Lower lobe of right lung (tissue), 2 donors: ENCODE measurements at regions not wholly inside any gene's neighbourhood (a gene's known extent, or its start where the extent isn't known, plus 50 kb on each side); places are given as distances from the start of the nearest gene placed in this dataset.

Experiments used
- ATAC-seq, 2 donors: fragments of 200-7000 bp; cut with Tn5 transposase; one replicate each; pipeline ENCODE4 v1.9.1; 2020 to 2022; ENCODE audit warnings: mild to moderate bottlenecking in 2 of 2, moderate library complexity in 2 of 2
- DNase-seq: peaks from one replicate; pipeline ENCODE4 v3.0.0-alpha.2; 2020
- H3K27ac ChIP-seq: fragments of 200-600 bp; one replicate; pipeline ENCODE4 v1.8.0; 2022
- H3K27me3 ChIP-seq: fragments of 200-600 bp; one replicate; pipeline ENCODE4 v1.8.0; 2022; ENCODE audit warnings: low read depth
- H3K36me3 ChIP-seq: fragments of 200-600 bp; one replicate; pipeline ENCODE4 v1.8.0; 2022; ENCODE audit warnings: mild to moderate bottlenecking
- H3K4me1 ChIP-seq: fragments of 200-600 bp; one replicate; pipeline ENCODE4 v1.8.0; 2022
- H3K4me3 ChIP-seq: fragments of 200-600 bp; one replicate; pipeline ENCODE4 v1.8.0; 2022; ENCODE audit warnings: mild to moderate bottlenecking
- H3K9me3 ChIP-seq: fragments of 200-600 bp; one replicate; pipeline ENCODE4 v1.8.0; 2022
- CTCF ChIP-seq: fragments of 200-600 bp; IDR thresholded peaks from one replicate; pipeline ENCODE4 v1.8.0; 2022; ENCODE audit warnings: antibody characterized with exemption, mild to moderate bottlenecking
- intact Hi-C: fragments of 100-400 bp; cut with DNase I; formaldehyde crosslinking; loops from one replicate; pipeline ENCODE4 v1.11.0; 2022
- donor health status: DM: no; HTN: yes; CAD: no; lungs with severe emphysema.

GRCh38 chr1:47682786-47683350 lies 245.0 kb downstream of the FOXD2 start:
- peaks cover 3% of the 10 kb centered on the region for H3K27me3 ChIP-seq
- H3K4me3 ChIP-seq: no peak overlapping the region
- DNase-seq (no peak), ATAC-seq (no peak)
- no peaks in the 10 kb centered on the region for H3K4me1 ChIP-seq
- no peaks in the 10 kb centered on the region for H3K36me3 ChIP-seq
- no peak for TF ChIP-seq CTCF
- H3K9me3 ChIP-seq: no peaks in the 10 kb centered on the region
- H3K27ac ChIP-seq: no peak overlapping the region
- intact Hi-C loops: no loop called here

GRCh38 chr1:47683401-47683800 lies 245.6 kb downstream of the FOXD2 start:
- no peak for DNase-seq
- no peak for ATAC-seq
- no peak overlapping the region for H3K4me3 ChIP-seq
- no peaks in the 10 kb centered on the region for H3K4me1 ChIP-seq
- intact Hi-C loops: no loop called here
- no peaks in the 10 kb centered on the region for H3K9me3 ChIP-seq
- peaks cover 8% of the 10 kb centered on the region for H3K27me3 ChIP-seq
- no peak for TF ChIP-seq CTCF
- H3K27ac ChIP-seq: no peak overlapping the region
- no peaks in the 10 kb centered on the region for H3K36me3 ChIP-seq

GRCh38 chr1:47684518-47684917 lies 246.7 kb downstream of the FOXD2 start:
- Histone ChIP-seq H3K4me1 (no peaks in the 10 kb centered on the region), H3K27ac (no peak overlapping the region), H3K36me3 (no peaks in the 10 kb centered on the region), H3K27me3 (peaks cover 10% of the 10 kb centered on the region), H3K4me3 (no peak overlapping the region), H3K9me3 (no peaks in the 10 kb centered on the region)
- no peak for TF ChIP-seq CTCF
- ATAC-seq (no peak), DNase-seq (no peak)
- intact Hi-C loops: no loop called here

GRCh38 chr1:47684964-47685762 lies 247.3 kb downstream of the FOXD2 start:
- Histone ChIP-seq H3K27me3 (peaks cover 10% of the 10 kb centered on the region), H3K4me1 (no peaks in the 10 kb centered on the region), H3K27ac (no peak overlapping the region), H3K4me3 (no peak overlapping the region), H3K36me3 (no peaks in the 10 kb centered on the region), H3K9me3 (no peaks in the 10 kb centered on the region)
- ATAC-seq: peak in 1 of 2 donors; percentile 41
- no peak for DNase-seq
- no peak for TF ChIP-seq CTCF
- intact Hi-C loops: no loop called here

GRCh38 chr1:47685763-47686066 lies 247.9 kb downstream of the FOXD2 start:
- no peak for TF ChIP-seq CTCF
- peaks cover 10% of the 10 kb centered on the region for H3K27me3 ChIP-seq
- no peaks in the 10 kb centered on the region for H3K9me3 ChIP-seq
- DNase-seq (no peak), ATAC-seq (no peak)
- H3K27ac ChIP-seq: no peak overlapping the region
- H3K4me3 ChIP-seq: no peak overlapping the region
- H3K36me3 ChIP-seq: no peaks in the 10 kb centered on the region
- H3K4me1 ChIP-seq: no peaks in the 10 kb centered on the region
- intact Hi-C loops: no loop called here
